ENCODE measurements at regions not wholly inside any gene's neighbourhood (a gene's known extent, or its start where the extent isn't known, plus 50 kb on each side); places are given as distances from the start of the nearest gene placed in this dataset.
A peak's percentile ranks its signal among the peaks of the same experiment; 100 is the strongest.

DNA sequence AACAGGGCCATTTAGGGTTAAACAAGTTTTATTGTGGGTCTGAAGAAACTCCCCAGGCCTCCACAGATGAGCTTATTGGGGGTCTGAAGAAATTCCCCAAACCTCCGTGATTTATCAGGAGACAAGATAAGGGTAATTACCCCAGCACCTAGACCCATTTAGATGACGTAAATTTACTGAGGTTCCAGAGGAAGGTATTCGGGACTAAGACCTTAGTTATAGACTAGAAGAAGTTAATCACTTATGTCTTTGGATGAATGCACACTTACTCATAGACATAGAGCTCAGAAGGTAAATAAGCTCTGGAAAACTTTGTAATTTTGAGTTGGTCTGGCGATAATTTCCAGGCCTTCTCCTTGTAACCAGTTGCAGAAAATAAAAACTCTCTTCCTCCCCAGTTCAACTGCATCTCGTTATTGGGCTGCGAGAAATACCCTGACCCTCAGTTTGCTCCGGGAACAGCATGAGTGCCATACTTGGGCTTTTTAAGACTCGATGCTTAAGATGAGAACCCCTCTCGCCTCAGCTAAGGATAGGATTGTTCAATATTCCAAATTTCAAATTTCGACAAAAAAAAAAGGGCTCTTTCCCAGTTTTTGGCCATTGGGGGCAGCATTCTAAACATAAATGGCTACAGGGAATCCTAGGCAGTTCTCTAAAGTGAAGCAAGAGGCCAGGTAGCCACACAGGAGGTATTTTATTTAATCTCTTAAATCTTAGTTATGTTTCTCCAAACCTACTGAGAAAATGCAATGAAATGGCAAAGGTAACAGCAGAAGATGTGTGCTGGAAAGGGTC lies 74.7 kb upstream of the PFKP start:
- no peaks in the 10 kb centered on the region for H3K27me3 ChIP-seq (ENCODE audit: insufficient read depth, low read length)
- H3K9ac ChIP-seq (ENCODE audit: extremely low read depth, insufficient read length, low read length), result no peak overlapping the region
- H2BK120ac ChIP-seq (ENCODE audit: low read depth, low read length, poor library complexity, severe bottlenecking), result no peak overlapping the region
- DNase-seq, result no peak
- peaks cover 6% of the 10 kb centered on the region for H3K27me3 Mint-ChIP-seq (ENCODE audit: low read depth)
- no peak overlapping the region for H2AK5ac ChIP-seq (ENCODE audit: insufficient read length, low read length)
- peaks cover 16 to 24% of the 10 kb centered on the region in 2 experiments for H3K9me3 Mint-ChIP-seq
- H3K14ac ChIP-seq (ENCODE audit: insufficient read depth, low read length), result no peak overlapping the region
- H3K79me2 ChIP-seq (ENCODE audit: insufficient read depth, low read length), result no peaks in the 10 kb centered on the region
- no peak overlapping the region for H4K8ac ChIP-seq (replicated peaks; ENCODE audit: insufficient read length, low read depth, low read length)
- no peak overlapping the region for H3K18ac ChIP-seq (ENCODE audit: insufficient read length, low read depth, low read length)
- H3K27ac ChIP-seq (ENCODE audit: insufficient read length, low read depth, low read length), result no peak overlapping the region
- peaks cover 3 to 6% of the 10 kb centered on the region in 2 experiments; a peak in 2 of 4 replicates for H3K4me1 Mint-ChIP-seq
- no peak overlapping the region for H3K4me2 ChIP-seq (ENCODE audit: insufficient read depth, insufficient read length, low read length)
- no peaks in the 10 kb centered on the region for H3K79me1 ChIP-seq (ENCODE audit: insufficient read depth, low read depth, low read length, poor library complexity, severe bottlenecking)
- no CpG with 5 or more reads among the region's 10 CpGs for WGBS (ENCODE audit: extremely low coverage, insufficient read length, low lambda C conversion rate)
- H3T11ph ChIP-seq (ENCODE audit: low read length), result no peak overlapping the region
- TF ChIP-seq, protein P1, sequence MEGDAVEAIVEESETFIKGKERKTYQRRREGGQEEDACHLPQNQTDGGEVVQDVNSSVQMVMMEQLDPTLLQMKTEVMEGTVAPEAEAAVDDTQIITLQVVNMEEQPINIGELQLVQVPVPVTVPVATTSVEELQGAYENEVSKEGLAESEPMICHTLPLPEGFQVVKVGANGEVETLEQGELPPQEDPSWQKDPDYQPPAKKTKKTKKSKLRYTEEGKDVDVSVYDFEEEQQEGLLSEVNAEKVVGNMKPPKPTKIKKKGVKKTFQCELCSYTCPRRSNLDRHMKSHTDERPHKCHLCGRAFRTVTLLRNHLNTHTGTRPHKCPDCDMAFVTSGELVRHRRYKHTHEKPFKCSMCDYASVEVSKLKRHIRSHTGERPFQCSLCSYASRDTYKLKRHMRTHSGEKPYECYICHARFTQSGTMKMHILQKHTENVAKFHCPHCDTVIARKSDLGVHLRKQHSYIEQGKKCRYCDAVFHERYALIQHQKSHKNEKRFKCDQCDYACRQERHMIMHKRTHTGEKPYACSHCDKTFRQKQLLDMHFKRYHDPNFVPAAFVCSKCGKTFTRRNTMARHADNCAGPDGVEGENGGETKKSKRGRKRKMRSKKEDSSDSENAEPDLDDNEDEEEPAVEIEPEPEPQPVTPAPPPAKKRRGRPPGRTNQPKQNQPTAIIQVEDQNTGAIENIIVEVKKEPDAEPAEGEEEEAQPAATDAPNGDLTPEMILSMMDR (conservative IDR thresholded peaks at IDR 0.05), result peak; percentile 55
- H2BK20ac ChIP-seq (ENCODE audit: low read depth, low read length, poor library complexity, severe bottlenecking), result no peak overlapping the region
- no peaks in the 10 kb centered on the region for H3K23me2 ChIP-seq (ENCODE audit: insufficient read length, low read depth, low read length, poor library complexity, severe bottlenecking)
- no peaks in the 10 kb centered on the region for H4K20me1 ChIP-seq (ENCODE audit: control insufficient read depth, insufficient read depth, insufficient read length)
- H4K5ac ChIP-seq (ENCODE audit: insufficient read length, low read depth, low read length), result no peak overlapping the region
- no peaks in the 10 kb centered on the region for H3K9me3 ChIP-seq (ENCODE audit: control insufficient read depth, low read depth, low read length)
- H3K4ac ChIP-seq (ENCODE audit: low read depth, low read length), result no peak overlapping the region
- H3K4me3 Mint-ChIP-seq, result no peak overlapping the region
- no peak overlapping the region for H4K91ac ChIP-seq (ENCODE audit: insufficient read length, low read depth, low read length)
- H3K23ac ChIP-seq (ENCODE audit: insufficient read length, low read depth, low read length), result no peak overlapping the region
- H2AFZ ChIP-seq (ENCODE audit: low read length), result no peak overlapping the region
- H2BK12ac ChIP-seq (ENCODE audit: insufficient read length, low read depth, low read length), result no peak overlapping the region
- H3K4me1 ChIP-seq (ENCODE audit: insufficient read depth, low read length), result no peaks in the 10 kb centered on the region; the same call in 1 of the 2 replicates
- no peak overlapping the region for H2BK5ac ChIP-seq (ENCODE audit: insufficient read length, low read length)
- H2BK15ac ChIP-seq (ENCODE audit: low read depth, low read length), result no peak overlapping the region
- H3K36me3 Mint-ChIP-seq (ENCODE audit: insufficient read depth in 1 of 3, low read depth in 3 of 3), result peaks cover 1 to 17% (median 9%) of the 10 kb centered on the region in 3 experiments; a peak in 6 of 7 replicates
- no peak overlapping the region for H3K56ac ChIP-seq (ENCODE audit: insufficient read length, low read depth, low read length)
- H3K27ac Mint-ChIP-seq, result no peak overlapping the region
